Thyroid gland (tissue), 4 donors: ENCODE measurements at regions not wholly inside any gene's neighbourhood (a gene's known extent, or its start where the extent isn't known, plus 50 kb on each side); places are given as distances from the start of the nearest gene placed in this dataset.

Experiments
- DNase-seq, 2 donors: peaks; one replicate each; pipeline ENCODE4 v3.0.0-alpha.2; 2019
- H3K27ac ChIP-seq, 3 donors: fragments of 200-600 bp; sonication (generic); 1 replicate in 2 of 3; 2 replicates in 1 of 3; pipeline ENCODE4 v1.5.1; 2016 to 2019; ENCODE audit warnings: mild to moderate bottlenecking in 1 of 3, moderate library complexity in 1 of 3
- H3K27me3 ChIP-seq: fragments of 200-600 bp; sonication (generic); one replicate; pipeline ENCODE4 v1.5.1; 2019
- H3K36me3 ChIP-seq, 2 donors: fragments of 200-600 bp; sonication (generic); one replicate each; pipeline ENCODE4 v1.5.1; 2016 to 2019
- H3K4me1 ChIP-seq, 2 donors: fragments of 200-600 bp; sonication (generic); one replicate each; pipeline ENCODE4 v1.5.1; 2017 to 2019
- H3K4me3 ChIP-seq, 3 donors: fragments of 200-600 bp; sonication (generic); replicated peaks in 1 of 3; 1 replicate in 2 of 3; 2 replicates in 1 of 3; pipeline ENCODE4 v1.5.1; 2016; ENCODE audit warnings: mild to moderate bottlenecking in 1 of 3
- H3K9me3 ChIP-seq: fragments of 200-600 bp; sonication (generic); one replicate; pipeline ENCODE4 v1.5.1; 2017
- CTCF ChIP-seq, 6 experiments: fragments of 200-600 bp in 3 of 6; fragments of 450-650 bp in 3 of 6; sonication (generic) in 3 of 6; IDR thresholded peaks; one replicate each; pipeline ENCODE4 v1.5.1; 2016 to 2019; ENCODE audit warnings: antibody characterized with exemption in 6 of 6, mild to moderate bottlenecking in 2 of 6, inconsistent platforms in 1 of 6, moderate library complexity in 1 of 6
- POLR2A ChIP-seq, 2 donors: fragments of 450-650 bp; IDR thresholded peaks; one replicate each; pipeline ENCODE4 v1.6.1; 2017; ENCODE audit warnings: antibody characterized with exemption in 2 of 2, mild to moderate bottlenecking in 2 of 2, moderate library complexity in 1 of 2
- WGBS, 2 donors: methylation state at CpG; one replicate each; pipeline ENCODE4 v1.1.5; 2017; 5-methylcytosine and 5-hydroxymethylcytosine counted together
- intact Hi-C: fragments of 100-400 bp; cut with DNase I; formaldehyde crosslinking; loops from one replicate; pipeline ENCODE4 v1.15.1; 2023

GRCh38 chr12:67803278-67803993 is 154.9 kb downstream of the DYRK2 start:
- DNase-seq = no peak
- H3K9me3 ChIP-seq = no peaks in the 10 kb centered on the region
- TF ChIP-seq CTCF (IDR thresholded peaks at IDR 0.05) = no peak
- no peak for TF ChIP-seq POLR2A (IDR thresholded peaks at IDR 0.05)
- intact Hi-C loops = no loop called here
- no peak overlapping the region for H3K4me3 ChIP-seq
- no peaks in the 10 kb centered on the region for H3K27me3 ChIP-seq
- no peak overlapping the region for H3K27ac ChIP-seq
- no peaks in the 10 kb centered on the region for H3K36me3 ChIP-seq
- 84 to 86% methylated on average over 4 of the region's 4 CpGs for WGBS, 2 donors
- H3K4me1 ChIP-seq = peaks cover 18 to 20% of the 10 kb centered on the region in 2 donors

- intact Hi-C loops = no loop called here
- Histone ChIP-seq H3K27ac (no peak overlapping the region), H3K36me3 (no peaks in the 10 kb centered on the region), H3K27me3 (no peaks in the 10 kb centered on the region), H3K9me3 (no peaks in the 10 kb centered on the region), H3K4me3 (no peak overlapping the region), H3K4me1 (peaks cover 12 to 15% of the 10 kb centered on the region in 2 donors)
- no peak for TF ChIP-seq CTCF (IDR thresholded peaks at IDR 0.05)
- TF ChIP-seq POLR2A (IDR thresholded peaks at IDR 0.05) = no peak
- 42 to 59% methylated on average over 1 of the region's 1 CpG for WGBS, 2 donors
- no peak for DNase-seq
Measured at GRCh38 chr12:67804168-67804567, 155.6 kb downstream of the DYRK2 start.

- DNase-seq = no peak
- no peaks in the 10 kb centered on the region for H3K27me3 ChIP-seq
- no peaks in the 10 kb centered on the region for H3K9me3 ChIP-seq
- intact Hi-C loops = no loop called here
- no peaks in the 10 kb centered on the region for H3K36me3 ChIP-seq
- peak overlapping the region in 1 of 3 donors; percentile 13 for H3K27ac ChIP-seq
- no peak overlapping the region for H3K4me3 ChIP-seq
- TF ChIP-seq POLR2A (IDR thresholded peaks at IDR 0.05) = no peak
- no peak for TF ChIP-seq CTCF (IDR thresholded peaks at IDR 0.05)
- H3K4me1 ChIP-seq = peaks cover 11 to 12% of the 10 kb centered on the region in 2 donors
- 69 to 84% methylated on average over 5 of the region's 5 CpGs for WGBS, 2 donors
Measured at GRCh38 chr12:67807814-67808213, 159.3 kb downstream of the DYRK2 start.

- DNase-seq = no peak
- H3K9me3 ChIP-seq = no peaks in the 10 kb centered on the region
- intact Hi-C loops = no loop called here
Measured at GRCh38 chr12:67810166-67810565, 161.6 kb downstream of the DYRK2 start.

More at GRCh38 chr12:67810166-67810565, 161.6 kb downstream of the DYRK2 start:
- Histone ChIP-seq H3K4me1 (peaks cover 11 to 12% of the 10 kb centered on the region in 2 donors), H3K4me3 (no peak overlapping the region), H3K27me3 (no peaks in the 10 kb centered on the region), H3K36me3 (no peaks in the 10 kb centered on the region), H3K27ac (no peak overlapping the region)
- no peak for TF ChIP-seq CTCF (IDR thresholded peaks at IDR 0.05)
- no peak for TF ChIP-seq POLR2A (IDR thresholded peaks at IDR 0.05)
